Esophagus squamous epithelium (tissue), 5 donors: ENCODE measurements at regions not wholly inside any gene's neighbourhood (a gene's known extent, or its start where the extent isn't known, plus 50 kb on each side); places are given as distances from the start of the nearest gene placed in this dataset.

ENCODE experiments used
- DNase-seq: peaks from one replicate; lab custom pipeline; 2025; lab: John Stamatoyannopoulos, UW
- H3K27ac ChIP-seq, 4 donors: fragments of 200-600 bp; sonication (generic); one replicate each; pipeline ENCODE4 v1.5.1; 2016 to 2019; ENCODE audit warnings: mild to moderate bottlenecking in 1 of 4
- H3K27me3 ChIP-seq, 4 donors: fragments of 200-600 bp; sonication (generic); 1 replicate in 3 of 4; 2 replicates in 1 of 4; pipeline versions ENCODE4 v1.5.1 to v1.6.0; 2017 to 2021; ENCODE audit warnings: antibody characterized with exemption in 1 of 4
- H3K36me3 ChIP-seq, 3 donors: fragments of 200-600 bp; sonication (generic); one replicate each; pipeline ENCODE4 v1.5.1; 2016 to 2019
- H3K4me1 ChIP-seq, 3 donors: fragments of 200-600 bp; sonication (generic); one replicate each; pipeline ENCODE4 v1.5.1; 2017 to 2019
- H3K4me3 ChIP-seq, 4 donors: fragments of 200-600 bp; sonication (generic); 1 replicate in 3 of 4; 2 replicates in 1 of 4; pipeline ENCODE4 v1.5.1; 2016 to 2019; ENCODE audit warnings: mild to moderate bottlenecking in 2 of 4, moderate library complexity in 1 of 4
- H3K9me3 ChIP-seq, 3 donors: fragments of 200-600 bp; sonication (generic); one replicate each; pipeline ENCODE4 v1.5.1; 2016 to 2019
- CTCF ChIP-seq, 6 experiments: fragments of 450-650 bp in 4 of 6; fragments of 200-600 bp in 2 of 6; sonication (generic) in 2 of 6; IDR thresholded peaks; one replicate each; pipeline ENCODE4 v1.5.1; 2016 to 2019; ENCODE audit warnings: antibody characterized with exemption in 6 of 6, mild to moderate bottlenecking in 4 of 6, moderate library complexity in 4 of 6
- POLR2A ChIP-seq, 4 donors: fragments of 450-650 bp; IDR thresholded peaks; one replicate each; pipeline ENCODE4 v1.6.1; 2017; ENCODE audit warnings: antibody characterized with exemption in 4 of 4, mild to moderate bottlenecking in 4 of 4, moderate library complexity in 3 of 4
- WGBS, 2 donors: methylation state at CpG; one replicate each; pipeline ENCODE4 v1.1.5; 2018; 5-methylcytosine and 5-hydroxymethylcytosine counted together
- intact Hi-C: fragments of 100-400 bp; cut with DNase I; formaldehyde crosslinking; loops from one replicate; pipeline ENCODE4 v1.15.0; 2022
- donor health status: DM: yes; HTN: yes; CAD: no.

- no peaks in the 10 kb centered on the region for H3K36me3 ChIP-seq
- intact Hi-C loops = no loop called here
- no peak overlapping the region for H3K4me3 ChIP-seq
- H3K9me3 ChIP-seq = no peaks in the 10 kb centered on the region
- 35 to 41% methylated on average over 4 of the region's 4 CpGs for WGBS, 2 donors
- no peak for DNase-seq
- peak overlapping the region; percentile 17 to 76 (median 58) for H3K27ac ChIP-seq
- no peaks in the 10 kb centered on the region for H3K27me3 ChIP-seq
- TF ChIP-seq POLR2A (IDR thresholded peaks at IDR 0.05) = no peak
- no peak for TF ChIP-seq CTCF (IDR thresholded peaks at IDR 0.05)
- peaks cover 4 to 42% (median 6%) of the 10 kb centered on the region in 3 donors for H3K4me1 ChIP-seq
Observed at GRCh38 chr14:98371141-98371540, 900.9 kb downstream of the BCL11B start.

DNA sequence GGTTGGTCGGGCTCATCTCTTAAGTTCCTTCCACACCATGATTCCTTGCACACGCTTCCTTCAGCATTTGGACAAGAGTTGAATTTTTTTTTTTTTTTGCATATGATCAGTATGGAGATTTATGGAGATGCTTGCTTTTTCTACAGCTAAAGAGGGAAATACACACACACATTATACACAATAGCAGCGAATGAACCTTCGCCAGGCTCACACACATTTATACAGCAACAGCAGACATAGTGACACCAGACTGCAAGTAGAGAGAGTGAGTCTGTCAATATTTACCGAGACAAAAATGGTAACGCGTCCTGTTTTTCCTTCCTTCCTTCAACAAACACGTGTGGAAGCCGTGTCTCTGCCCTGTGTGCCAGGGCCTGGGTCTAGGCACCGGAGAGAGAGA is 897.9 kb downstream of the BCL11B start:
- intact Hi-C loops = no loop called here
- DNase-seq = no peak
- H3K4me3 ChIP-seq = no peak overlapping the region
- no peaks in the 10 kb centered on the region for H3K9me3 ChIP-seq
- H3K36me3 ChIP-seq = no peaks in the 10 kb centered on the region
- no peaks in the 10 kb centered on the region for H3K27me3 ChIP-seq
- TF ChIP-seq CTCF (IDR thresholded peaks at IDR 0.05) = no peak
- TF ChIP-seq POLR2A (IDR thresholded peaks at IDR 0.05) = no peak
- no peak overlapping the region for H3K27ac ChIP-seq
- H3K4me1 ChIP-seq = peaks cover 4 to 29% (median 5%) of the 10 kb centered on the region in 3 donors
- 80 to 81% methylated on average over 10 of the region's 10 CpGs for WGBS, 2 donors

GRCh38 chr14:98375566-98375965 is 896.4 kb downstream of the BCL11B start:
- H3K4me1 ChIP-seq = peaks cover 0 to 15% (median 0%) of the 10 kb centered on the region in 3 donors
- no peak for DNase-seq
- H3K27ac ChIP-seq = no peak overlapping the region
- H3K9me3 ChIP-seq = no peaks in the 10 kb centered on the region
- intact Hi-C loops = no loop called here
- no peak overlapping the region for H3K4me3 ChIP-seq
- no peak for TF ChIP-seq POLR2A (IDR thresholded peaks at IDR 0.05)
- no peak for TF ChIP-seq CTCF (IDR thresholded peaks at IDR 0.05)
- 95 to 97% methylated on average over 5 of the region's 5 CpGs for WGBS, 2 donors
- no peaks in the 10 kb centered on the region for H3K27me3 ChIP-seq
- no peaks in the 10 kb centered on the region for H3K36me3 ChIP-seq

DNA sequence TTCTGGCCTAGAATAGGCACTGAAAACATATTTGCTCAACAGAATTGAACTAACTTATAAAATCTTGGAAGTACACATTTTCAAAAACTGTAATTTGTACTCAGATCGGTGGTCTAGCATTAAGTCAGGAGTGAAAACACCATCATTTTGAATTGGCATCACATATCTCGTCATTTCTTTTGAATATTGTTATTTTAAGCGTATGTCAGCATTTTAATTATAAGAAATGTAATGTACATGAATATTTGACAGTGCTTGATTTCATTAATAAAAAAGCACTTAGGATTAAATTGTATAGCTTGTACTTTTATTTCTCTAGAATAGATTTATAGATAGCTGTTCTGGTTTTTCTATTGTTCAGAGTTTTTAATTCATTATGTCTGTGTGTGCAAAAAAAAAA is 892.2 kb downstream of the BCL11B start:
- intact Hi-C loops = no loop called here
- H3K4me1 ChIP-seq = peaks cover 0 to 11% (median 0%) of the 10 kb centered on the region in 3 donors
- WGBS, 2 donors = 57 to 69% methylated on average over 3 of the region's 3 CpGs
- no peaks in the 10 kb centered on the region for H3K27me3 ChIP-seq
- DNase-seq = no peak
- no peaks in the 10 kb centered on the region for H3K9me3 ChIP-seq
- no peak overlapping the region for H3K27ac ChIP-seq
- H3K36me3 ChIP-seq = no peaks in the 10 kb centered on the region
- H3K4me3 ChIP-seq = no peak overlapping the region
- TF ChIP-seq CTCF (IDR thresholded peaks at IDR 0.05) (no peak), POLR2A (IDR thresholded peaks at IDR 0.05) (no peak)

GRCh38 chr14:98382662-98383061 is 889.3 kb downstream of the BCL11B start:
- 7 to 33% methylated on average over 2 to 3 of the region's 4 CpGs for WGBS, 2 donors
- intact Hi-C loops = no loop called here
- no peak for TF ChIP-seq POLR2A (IDR thresholded peaks at IDR 0.05)
- no peak for TF ChIP-seq CTCF (IDR thresholded peaks at IDR 0.05)
- Histone ChIP-seq H3K27ac (no peak overlapping the region), H3K4me3 (no peak overlapping the region), H3K27me3 (no peaks in the 10 kb centered on the region), H3K4me1 (peaks cover 0 to 11% (median 0%) of the 10 kb centered on the region in 3 donors), H3K36me3 (no peaks in the 10 kb centered on the region), H3K9me3 (no peaks in the 10 kb centered on the region)
- DNase-seq = no peak
